RWPE1 (cell line): ENCODE measurements at regions not wholly inside any gene's neighbourhood (a gene's known extent, or its start where the extent isn't known, plus 50 kb on each side); places are given as distances from the start of the nearest gene placed in this dataset.

Experiments
- CTCF ChIA-PET: fragments of 350-600 bp; sonication (Branson Sonifier 250); formaldehyde crosslinking; extraction: SDS; loops from one replicate; lab custom pipeline; 2021; lab: Yijun Ruan, JAX
- POLR2A ChIA-PET: fragments of 400-600 bp; formaldehyde crosslinking; extraction: SDS; loops from one replicate; lab custom pipeline; 2020; ENCODE audit warnings: antibody characterized with exemption; ENCODE audit not compliant: low non-redundant PET; lab: Yijun Ruan, JAX
- DNase-seq: peaks from one replicate; pipeline ENCODE4 v3.0.0; 2012; ENCODE audit warnings: low spot score
- H3K27ac ChIP-seq: fragments of 450-650 bp; 2 replicates; pipeline ENCODE4 v1.5.1; 2017
- TF ChIP-seq, protein P1 (sequence below): fragments of 450-650 bp; conservative IDR thresholded peaks from 2 replicates; pipeline ENCODE4 v1.5.1; 2017; ENCODE audit warnings: low read depth, mild to moderate bottlenecking

DNA sequence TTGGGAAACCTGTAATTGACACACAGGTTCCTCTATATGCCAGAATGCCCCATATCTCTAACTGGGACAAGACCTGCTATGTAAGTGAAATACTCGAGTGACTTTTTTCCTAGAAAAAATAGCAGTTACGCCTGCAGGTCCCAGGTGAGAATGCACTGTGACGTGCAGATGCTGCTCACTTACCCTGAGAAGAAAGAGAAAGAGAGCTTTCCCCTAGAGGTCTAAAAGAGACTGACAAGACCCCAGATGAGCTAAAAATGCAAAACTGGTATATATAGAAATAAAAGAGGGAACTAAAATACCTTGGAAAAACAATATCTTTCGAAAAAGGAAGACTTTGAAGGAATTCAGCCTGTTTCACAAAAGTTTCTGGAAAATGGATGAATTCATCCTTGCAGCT lies 383.0 kb upstream of the DCC start:
- ChIA-PET POLR2A (no interaction called here), CTCF (interaction anchor here (0.7 kb wide), 1 partner anchor 170 kb away, joined by 3 read pairs; no protein-coding TSS in a partner anchor)
- TF ChIP-seq, protein P1, sequence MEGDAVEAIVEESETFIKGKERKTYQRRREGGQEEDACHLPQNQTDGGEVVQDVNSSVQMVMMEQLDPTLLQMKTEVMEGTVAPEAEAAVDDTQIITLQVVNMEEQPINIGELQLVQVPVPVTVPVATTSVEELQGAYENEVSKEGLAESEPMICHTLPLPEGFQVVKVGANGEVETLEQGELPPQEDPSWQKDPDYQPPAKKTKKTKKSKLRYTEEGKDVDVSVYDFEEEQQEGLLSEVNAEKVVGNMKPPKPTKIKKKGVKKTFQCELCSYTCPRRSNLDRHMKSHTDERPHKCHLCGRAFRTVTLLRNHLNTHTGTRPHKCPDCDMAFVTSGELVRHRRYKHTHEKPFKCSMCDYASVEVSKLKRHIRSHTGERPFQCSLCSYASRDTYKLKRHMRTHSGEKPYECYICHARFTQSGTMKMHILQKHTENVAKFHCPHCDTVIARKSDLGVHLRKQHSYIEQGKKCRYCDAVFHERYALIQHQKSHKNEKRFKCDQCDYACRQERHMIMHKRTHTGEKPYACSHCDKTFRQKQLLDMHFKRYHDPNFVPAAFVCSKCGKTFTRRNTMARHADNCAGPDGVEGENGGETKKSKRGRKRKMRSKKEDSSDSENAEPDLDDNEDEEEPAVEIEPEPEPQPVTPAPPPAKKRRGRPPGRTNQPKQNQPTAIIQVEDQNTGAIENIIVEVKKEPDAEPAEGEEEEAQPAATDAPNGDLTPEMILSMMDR: no peak
- DNase-seq: no peak
- H3K27ac ChIP-seq: no peak overlapping the region

DNA sequence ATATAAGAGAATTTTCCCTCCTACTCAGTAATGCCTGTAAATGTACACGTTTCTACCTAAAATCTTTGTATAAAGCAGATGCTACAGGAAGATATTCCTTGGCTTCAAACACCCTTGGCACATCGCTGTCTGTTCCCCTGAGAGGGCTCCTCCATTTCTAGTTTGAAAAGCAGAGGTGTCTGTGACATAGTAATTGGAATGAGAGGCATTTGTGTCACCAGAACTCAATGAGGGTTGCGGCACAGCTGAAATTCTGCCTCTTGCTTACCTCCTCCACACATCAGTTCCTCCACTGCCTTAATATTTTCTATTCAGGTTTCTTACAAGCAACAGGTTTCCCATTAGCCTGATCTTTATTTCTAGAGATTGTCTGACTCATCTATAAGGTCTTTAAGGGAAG lies 359.9 kb upstream of the DCC start:
- no peak for DNase-seq
- TF ChIP-seq, protein P1: no peak
- ChIA-PET POLR2A (no interaction called here), CTCF (no interaction called here)
- no peak overlapping the region for H3K27ac ChIP-seq

DNA sequence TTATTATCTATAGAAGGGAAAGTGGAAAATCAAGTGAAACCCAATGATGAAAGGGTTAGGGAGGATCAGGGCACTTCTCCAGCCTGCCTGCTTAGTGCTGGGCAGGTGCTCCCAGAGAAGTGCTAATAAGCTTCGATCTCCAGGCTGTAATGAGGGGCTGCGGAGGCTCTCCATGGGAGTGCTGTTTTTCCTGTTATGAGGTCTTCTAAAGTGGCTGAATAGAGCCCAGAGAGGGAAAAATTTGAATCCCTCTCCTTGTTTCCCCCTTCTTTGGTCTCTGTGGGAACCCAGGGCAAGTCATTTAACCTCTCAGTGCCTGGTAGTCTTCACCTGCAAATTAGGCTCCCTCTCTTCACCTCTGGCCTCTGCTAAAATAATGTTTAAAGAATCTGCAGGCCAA lies 351.7 kb upstream of the DCC start:
- ChIA-PET POLR2A (no interaction called here), CTCF (no interaction called here)
- DNase-seq: no peak
- H3K27ac ChIP-seq: no peak overlapping the region
- TF ChIP-seq, protein P1: no peak

DNA sequence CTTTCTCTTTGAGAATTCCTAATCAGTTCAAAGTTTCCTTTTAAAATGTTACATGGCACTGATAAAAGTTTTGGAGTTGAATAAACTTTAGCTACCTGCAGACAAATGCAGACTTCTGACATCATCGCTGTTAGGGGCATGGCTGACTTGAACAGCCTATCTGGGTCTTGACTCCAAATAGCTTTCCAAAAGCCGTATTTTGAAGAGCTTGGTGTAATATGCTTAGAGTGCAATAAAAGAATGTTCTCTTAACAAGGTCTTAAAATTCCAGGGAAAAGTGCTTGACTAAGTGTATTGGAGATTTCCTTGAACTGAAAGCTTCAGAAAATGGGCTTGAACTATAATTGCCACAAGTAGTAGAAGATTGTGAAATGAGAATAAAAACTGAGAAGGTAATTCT lies 342.9 kb upstream of the DCC start:
- CTCF ChIA-PET: no interaction called here
- TF ChIP-seq, protein P1: no peak
- no peak for DNase-seq
- no peak overlapping the region for H3K27ac ChIP-seq
- POLR2A ChIA-PET: no interaction called here

DNA sequence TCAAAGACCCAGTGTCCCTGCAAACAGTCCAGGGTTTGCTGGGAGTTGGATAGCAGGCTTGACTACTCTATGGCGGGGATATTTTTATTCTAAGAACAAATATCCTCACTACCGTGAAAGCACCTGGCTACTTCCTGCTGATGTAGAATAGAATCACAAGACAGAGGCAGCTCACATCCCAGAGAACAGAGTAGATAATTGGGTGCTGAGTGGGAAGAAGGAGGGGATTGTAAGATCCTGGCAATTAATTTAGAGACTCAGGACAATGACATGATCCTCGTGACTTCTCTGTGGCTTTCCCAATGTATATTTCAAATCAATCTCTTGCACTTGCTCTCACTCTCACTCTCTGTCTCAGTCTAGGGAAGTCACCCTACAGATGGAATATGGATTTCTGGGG lies 341.9 kb upstream of the DCC start:
- POLR2A ChIA-PET: no interaction called here

DNA sequence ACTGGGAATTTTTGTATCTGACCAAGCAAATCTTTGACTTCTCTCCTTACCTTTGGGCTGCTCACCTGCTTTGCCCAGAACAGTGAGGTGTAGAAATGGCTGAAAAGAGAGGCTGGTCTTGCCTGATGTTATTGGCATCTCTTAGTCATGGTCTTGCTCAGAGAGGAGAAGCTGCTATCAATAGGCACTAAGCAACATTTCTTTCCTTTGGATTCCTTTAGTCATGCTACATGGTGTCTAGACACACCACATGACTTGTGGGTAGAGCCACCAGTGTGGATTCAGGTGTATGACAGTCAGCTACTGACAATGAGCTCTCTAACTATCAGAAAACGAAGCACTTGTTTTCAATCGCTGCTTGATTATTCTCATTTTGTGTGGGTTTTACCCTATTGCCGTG lies 341.3 kb upstream of the DCC start:
- ChIA-PET CTCF (no interaction called here), POLR2A (no interaction called here)
- TF ChIP-seq, protein P1: no peak
- no peak overlapping the region for H3K27ac ChIP-seq
- DNase-seq: no peak

More for the DNA sequence above, 341.9 kb upstream of the DCC start:
- DNase-seq: no peak
- TF ChIP-seq, protein P1: no peak
- no peak overlapping the region for H3K27ac ChIP-seq
- CTCF ChIA-PET: no interaction called here

DNA sequence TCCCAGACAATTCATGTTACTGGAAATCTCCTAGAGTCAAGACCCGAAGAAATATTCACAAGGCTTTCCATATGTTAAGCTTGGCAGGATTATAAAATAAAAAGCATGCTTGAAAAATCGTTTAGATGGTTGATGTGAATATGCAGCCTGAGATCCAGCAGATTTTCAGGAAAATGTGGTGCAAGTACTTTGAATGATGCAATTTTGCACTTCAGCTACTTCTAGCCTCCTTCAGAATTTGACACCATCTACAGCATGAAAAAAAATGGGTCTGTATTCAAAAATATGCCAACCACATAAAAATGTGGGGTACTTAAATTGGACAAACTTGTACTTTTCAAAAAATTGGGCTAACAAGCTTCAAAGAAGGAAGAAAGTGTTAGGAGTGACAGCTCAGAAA lies 340.6 kb upstream of the DCC start:
- ChIA-PET POLR2A (no interaction called here), CTCF (no interaction called here)
- no peak overlapping the region for H3K27ac ChIP-seq
- TF ChIP-seq, protein P1: no peak
- DNase-seq: no peak
